ENCODE measurements at regions not wholly inside any gene's neighbourhood (a gene's known extent, or its start where the extent isn't known, plus 50 kb on each side); places are given as distances from the start of the nearest gene placed in this dataset.

DNA sequence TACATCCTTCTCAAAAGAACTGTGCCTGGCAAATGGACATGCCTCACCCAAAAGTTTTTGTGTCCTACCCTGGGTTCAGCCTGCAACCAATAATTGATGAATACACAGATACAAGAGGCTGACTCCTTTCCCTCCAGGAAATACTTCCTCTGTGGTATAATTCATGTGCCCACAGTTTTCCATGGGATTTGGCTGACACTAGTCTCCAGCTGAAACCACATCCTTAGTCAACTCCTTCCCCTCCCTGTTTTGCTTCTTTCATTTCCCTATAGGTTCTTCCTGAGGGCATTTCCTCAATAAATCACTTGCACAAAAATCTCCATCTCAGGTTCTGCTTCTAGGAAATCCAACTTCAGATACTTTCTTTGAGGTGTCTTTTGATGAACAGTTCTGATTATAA, 436.6 kb upstream of the C1orf87 start:
- TF ChIP-seq CTCF (IDR thresholded peaks at IDR 0.05) (no peak), POLR2A (IDR thresholded peaks at IDR 0.05) (no peak)

Data from thyroid gland (tissue), 4 donors.